ENCODE measurements at regions not wholly inside any gene's neighbourhood (a gene's known extent, or its start where the extent isn't known, plus 50 kb on each side); places are given as distances from the start of the nearest gene placed in this dataset.
"Not testable (repeated sequence)": the region's sequence is repeated elsewhere in the genome, so short reads cannot be mapped to it uniquely, and the experiment has no call there.

DNA sequence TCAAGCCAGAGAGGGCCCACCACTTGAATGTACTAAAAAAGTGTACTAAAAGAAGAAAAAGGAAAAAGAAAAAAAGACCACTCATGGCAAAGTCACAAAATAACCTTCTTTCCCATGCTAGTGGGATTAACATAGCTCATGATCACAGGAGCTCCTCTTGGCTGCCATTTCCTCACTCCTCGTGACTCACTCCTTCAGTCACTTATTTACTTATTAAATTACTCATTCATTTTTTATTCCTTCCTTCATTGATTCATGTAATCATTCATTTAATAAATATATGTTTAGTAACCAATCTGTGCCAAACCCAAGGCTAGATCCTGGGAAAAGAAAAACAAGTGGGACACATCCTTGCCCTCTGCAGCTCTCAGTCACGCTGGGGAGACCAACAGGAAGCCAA, 300.5 kb downstream of the INSIG2 start:
- no peak for DNase-seq (ENCODE audit: low spot score)

DNA sequence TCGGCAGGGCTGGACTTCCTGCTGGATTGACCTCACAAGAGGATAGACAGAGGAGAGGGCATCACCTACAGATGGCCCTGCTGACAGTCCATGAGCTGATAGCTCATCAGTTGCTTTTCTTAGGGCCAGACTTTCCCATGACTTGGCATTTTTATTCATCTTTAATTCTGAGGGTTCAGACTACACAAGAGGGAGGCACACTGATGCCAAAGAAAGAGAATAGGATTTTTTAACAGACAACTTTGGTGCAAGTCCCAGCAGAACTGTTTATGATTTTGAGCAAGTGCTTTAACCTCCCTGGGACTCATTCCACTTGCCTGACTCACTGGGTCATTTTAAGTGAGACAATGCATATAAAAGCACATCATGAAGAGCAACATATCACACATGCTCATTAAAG, 299.2 kb downstream of the INSIG2 start:
- no peak for DNase-seq (ENCODE audit: low spot score)

DNA sequence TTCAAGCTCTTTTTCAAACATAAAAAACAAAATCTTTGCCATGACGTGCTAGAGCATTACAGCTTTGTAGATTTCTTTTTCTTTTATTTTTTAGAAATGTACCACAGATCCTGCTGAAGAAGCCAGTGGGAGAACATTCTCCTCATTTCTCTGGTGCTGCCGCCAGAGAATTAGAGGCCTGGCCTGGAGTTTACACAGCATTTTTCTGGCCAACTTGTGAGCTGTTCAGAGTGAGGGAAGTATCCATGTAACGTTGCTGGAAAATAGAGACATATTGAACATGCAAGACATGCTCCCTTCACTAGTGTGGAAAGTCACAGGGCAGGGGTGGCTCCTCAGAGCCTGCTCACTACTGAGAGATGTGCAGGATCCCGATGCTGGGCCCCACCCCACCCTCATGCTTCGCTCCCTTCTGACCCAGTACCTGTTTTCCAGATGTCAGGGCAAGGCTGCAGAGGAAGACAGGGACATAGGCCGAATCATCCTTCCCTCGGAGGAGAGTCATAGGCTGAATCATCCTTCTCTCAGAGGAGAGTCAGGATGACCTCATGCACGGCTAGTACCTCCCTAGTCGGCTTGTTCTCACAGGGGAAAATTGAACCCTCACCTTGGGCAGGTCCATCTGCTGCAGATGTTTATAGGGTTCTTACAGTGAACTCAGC, 298.5 kb downstream of the INSIG2 start:
- DNase-seq (ENCODE audit: low spot score), result no peak

DNA sequence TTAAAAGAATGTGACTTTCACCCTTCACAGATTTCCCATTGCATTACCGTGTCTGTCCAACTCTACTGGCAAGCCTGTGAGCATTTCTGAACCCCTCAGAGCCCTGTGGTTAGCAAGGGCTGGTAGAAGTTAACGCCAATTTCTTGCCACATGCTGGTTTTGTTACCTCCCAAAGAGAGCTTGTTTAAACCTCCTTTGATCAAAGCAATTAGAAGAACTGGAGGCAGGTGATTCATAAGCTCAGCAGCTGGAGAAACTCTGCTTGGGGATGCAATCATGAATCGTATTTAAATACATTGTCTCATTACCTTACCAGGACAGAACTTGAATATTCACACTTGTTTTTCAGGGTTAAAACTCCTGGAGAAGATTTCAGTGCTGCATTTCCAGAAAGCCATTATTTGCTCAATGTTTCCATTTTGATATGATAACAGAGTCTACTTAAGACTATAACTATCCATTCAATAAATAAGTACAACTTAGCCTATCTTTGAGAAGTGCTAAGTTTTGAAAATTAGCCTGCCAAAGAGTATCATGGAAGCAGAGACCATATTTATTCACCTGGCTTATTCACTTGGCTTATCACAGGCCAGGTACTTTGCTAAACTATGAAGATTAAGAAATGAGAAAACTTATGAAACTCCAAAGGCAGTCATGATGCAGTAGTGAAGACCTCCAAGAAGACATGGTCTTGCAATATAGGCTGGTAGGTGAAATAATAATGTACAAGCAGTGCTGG, 292.8 kb downstream of the INSIG2 start:
- no peak for DNase-seq (ENCODE audit: low spot score)

DNA sequence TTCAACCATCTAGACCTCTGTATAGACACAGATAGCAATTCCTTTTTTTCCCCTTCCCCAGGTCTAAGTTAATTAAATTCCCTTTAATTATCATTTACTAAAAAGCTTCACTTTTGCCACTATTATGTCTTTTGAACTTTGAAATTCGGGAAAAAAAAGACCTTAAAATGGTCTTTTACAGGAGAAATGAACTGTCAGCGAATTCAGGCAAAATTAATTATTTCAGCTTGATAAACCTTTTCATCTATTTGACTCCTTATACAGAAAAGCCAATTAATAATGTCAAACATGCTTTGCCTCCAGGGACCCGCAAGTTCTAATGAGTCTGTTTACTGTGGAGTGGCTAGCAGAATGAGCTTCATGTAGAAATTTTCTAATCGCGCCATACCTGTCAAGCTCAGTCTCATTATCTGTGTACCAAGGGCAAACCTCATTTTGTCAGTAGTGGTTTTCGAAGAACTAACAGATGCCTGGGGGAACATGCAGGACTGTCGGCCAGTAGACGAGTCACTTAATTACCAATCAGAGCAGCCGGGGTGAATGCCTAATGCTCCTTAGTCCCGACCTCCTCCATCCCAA, 287.7 kb downstream of the INSIG2 start:
- no peak for DNase-seq (ENCODE audit: low spot score)

DNA sequence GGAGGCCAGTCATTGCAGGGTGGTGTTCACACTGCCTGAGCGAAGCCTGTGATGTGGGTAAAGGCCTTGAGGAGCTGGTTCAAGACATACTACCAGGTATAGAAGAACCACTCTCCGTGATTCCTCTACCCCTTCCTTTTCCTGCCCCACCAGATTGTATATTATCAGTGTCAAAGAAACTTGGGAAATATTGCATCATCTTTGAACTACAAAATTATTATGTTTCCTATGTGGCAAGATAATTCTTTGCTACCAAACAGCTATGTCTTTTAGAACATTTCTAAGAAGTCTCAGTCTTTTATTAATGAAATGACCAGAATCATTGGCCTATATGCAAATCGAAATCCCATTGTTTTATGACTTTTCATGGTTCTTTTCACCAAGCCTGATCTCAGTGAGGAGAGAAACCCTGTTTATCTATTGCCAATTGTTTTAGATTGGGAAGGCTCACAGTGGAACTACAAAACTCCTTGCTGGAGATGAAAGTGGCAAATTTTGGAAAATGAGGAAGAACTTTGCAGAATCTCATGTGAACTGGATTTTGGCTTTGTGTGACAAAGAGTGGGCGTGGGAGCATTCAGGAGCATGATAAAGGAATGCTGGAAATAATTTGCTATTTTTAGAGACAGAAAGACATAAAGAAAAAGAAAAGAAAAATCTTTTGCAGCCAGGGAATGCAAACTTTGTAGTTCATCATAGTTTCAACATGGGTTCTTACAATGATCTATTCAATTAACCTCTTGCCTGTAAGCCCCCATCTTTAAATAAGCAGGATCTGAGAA, 286.9 kb downstream of the INSIG2 start:
- no peak for DNase-seq (ENCODE audit: low spot score)

DNA sequence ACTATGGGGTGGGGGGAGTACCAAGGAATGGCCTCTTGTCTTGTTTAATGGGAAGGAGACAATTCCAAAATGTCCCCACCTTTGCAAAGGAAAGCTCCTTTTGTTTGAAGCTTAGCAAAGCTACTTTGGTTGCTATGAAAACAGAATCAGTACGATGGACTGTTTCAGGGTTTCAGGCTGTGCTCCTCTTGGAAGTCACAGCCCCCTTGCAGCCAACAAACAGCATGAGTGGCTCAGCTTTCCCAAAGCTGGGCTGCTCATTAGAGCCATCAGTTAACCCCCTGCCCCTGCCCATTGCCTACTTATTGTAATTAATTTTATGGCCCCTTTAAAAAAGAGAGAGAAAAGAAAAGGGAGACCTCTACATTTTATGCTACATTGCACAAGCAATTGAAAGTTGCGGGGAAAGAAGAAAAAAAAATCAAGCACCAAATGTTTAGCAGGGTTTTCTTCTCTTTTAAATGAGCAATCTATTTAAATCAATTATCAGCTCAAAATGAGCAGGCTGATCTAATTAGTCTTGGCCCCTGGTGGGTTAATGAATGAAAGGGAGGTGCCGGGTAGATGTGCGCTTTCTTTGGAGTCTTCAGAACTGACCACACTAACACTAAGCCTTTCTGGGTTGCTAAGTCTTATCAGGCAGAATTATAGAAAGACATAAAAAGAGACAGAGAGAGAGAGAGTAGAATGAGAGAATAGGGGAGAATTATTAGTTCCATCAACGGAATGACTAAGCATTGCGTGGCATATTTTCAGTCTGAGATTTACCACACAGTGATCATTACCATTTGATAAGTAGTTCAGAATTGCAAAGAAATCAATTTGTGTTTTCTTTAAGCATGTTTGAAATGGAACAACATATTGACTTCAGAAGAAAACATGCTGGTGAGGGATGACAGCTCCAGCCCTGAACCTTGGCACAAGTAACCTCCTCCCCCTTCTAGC, 284.9 kb downstream of the INSIG2 start:
- DNase-seq (ENCODE audit: low spot score), result no peak

DNA sequence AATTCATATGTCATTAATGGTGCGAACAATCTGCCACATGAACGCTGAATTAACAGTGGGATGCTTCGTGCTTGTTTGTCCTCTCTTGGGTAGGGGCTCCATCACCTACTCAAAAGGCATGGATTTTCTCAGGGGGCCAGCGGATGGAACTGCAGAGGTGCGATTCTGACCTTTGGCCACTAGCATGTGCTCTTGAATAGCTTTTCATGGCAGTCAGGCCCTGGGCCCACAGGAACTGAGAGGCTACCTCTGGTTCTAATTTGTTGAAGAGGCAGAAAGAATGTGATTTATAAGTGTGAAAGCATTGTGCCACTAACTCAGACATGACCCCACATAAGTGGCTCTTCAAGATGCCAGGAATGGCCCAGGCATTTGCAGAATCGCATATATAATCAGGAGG, 283.2 kb downstream of the INSIG2 start:
- peak; percentile 7 for DNase-seq (ENCODE audit: low spot score)

DNA sequence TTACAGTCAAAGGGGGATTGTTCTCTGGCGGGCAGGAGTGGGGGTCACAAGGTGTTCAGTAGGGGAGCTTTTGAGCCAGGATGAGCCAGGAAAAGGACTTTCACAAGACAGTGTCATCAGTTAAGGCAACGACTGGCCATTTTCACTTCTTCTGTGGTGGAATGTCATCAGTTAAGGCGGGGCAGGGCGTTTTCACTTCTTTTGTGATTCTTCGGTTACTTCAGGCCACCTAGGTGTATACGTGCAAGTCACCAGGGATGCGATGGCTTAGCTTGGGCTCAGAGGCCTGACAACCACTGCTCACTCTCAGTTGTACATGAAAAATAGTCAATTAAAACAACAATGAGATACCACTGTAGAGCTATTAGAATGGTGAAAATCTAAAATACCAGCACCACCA, 281.2 kb downstream of the INSIG2 start:
- not testable (repeated sequence) for DNase-seq (ENCODE audit: low spot score)

DNA sequence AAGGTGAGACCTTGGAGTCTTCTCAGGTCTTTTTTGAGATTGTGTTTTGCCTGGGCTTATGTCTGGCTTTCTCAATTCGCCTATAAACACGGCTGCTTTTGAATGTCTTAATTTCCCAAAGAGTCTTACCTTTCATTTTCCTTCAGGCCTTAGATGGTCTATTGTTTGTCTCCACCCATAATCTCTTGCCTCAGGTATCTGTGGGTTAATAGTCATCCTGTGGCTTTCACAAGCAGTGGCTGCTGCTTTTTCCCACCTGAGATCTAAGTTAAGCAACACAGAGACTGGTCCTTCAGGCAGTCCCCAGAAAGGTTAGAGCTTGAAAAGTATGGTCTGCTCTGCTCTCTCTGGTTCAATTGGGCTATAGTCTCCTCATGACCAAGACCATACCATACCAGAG, 275.3 kb downstream of the INSIG2 start:
- DNase-seq (ENCODE audit: low spot score), result no peak

DNA sequence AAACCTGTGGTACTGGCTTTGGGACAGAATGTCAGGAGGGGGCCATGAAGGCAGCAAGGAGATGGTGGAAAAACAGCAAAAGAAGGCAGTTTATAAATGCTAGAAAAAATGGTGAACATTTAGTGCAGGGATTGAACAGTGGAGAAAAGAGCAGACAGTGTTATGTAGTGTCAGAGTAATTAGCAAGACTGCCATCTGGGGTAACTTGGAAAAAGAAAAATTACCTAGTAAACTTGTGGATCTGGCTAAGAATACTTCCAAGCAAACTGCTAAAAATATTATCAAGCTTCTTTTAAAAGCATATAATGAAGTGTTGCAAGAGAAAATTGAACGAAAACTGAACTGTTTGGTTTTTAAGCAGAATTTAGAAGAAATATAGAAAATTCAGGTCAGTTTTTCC, 267.8 kb downstream of the INSIG2 start:
- no peak for DNase-seq (ENCODE audit: low spot score)

DNA sequence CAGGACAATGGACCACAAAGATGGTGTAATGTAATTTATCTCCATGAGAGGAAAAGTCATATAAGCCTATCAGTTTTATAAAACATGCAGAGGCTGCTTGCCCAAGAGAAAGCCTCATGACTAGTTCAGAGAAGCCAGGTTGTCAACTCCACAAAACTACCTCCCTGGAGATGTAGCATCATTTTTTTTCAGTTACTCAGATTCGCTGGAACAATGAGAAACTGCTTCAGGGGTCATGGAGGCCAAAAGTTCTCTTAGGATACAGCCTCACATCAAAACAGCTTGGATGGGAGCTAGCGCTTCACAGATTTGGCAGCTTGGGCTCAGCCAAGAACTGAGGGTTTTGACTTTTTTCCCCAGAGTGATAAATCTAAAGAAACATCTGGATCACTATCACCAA, 263.5 kb downstream of the INSIG2 start:
- DNase-seq (ENCODE audit: low spot score), result no peak

DNA sequence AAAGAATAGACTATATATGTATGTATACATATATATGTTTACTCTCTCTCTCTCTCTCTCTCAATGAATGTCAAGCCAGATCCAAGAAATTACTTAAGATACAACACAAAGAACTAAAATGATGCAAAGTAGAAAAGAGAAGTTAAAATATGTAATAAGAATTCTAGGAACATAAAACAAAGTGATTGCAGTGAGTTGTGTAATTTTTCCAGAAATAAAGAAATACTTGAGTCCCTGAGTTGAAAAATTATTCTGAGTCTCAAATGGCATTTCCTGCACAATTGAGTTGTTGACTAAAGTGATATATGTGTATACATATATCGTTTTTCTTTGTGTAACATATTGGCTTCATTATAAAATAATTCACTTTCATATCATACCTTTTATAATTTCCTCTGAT, 262.4 kb downstream of the INSIG2 start:
- no peak for DNase-seq (ENCODE audit: low spot score)

DNA sequence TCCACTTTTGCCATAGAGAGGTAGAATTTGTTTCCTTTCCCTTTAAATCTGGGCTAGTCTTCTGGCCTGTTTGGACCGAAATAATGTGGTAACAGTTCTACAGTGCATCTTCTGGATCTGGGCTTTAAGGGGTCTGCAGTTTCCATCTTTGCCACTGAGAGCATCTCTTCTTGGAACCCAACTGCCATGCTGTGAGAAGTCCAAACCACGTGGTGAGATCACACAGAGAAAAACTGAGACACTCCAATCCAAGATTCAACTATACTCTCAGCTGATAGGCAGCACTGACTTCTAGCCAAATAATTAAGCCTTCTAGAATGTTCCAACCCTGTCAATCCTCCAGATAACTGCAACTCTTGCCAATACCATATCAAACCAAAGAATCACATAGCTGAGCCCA, 261.1 kb downstream of the INSIG2 start:
- DNase-seq (ENCODE audit: low spot score), result no peak

DNA sequence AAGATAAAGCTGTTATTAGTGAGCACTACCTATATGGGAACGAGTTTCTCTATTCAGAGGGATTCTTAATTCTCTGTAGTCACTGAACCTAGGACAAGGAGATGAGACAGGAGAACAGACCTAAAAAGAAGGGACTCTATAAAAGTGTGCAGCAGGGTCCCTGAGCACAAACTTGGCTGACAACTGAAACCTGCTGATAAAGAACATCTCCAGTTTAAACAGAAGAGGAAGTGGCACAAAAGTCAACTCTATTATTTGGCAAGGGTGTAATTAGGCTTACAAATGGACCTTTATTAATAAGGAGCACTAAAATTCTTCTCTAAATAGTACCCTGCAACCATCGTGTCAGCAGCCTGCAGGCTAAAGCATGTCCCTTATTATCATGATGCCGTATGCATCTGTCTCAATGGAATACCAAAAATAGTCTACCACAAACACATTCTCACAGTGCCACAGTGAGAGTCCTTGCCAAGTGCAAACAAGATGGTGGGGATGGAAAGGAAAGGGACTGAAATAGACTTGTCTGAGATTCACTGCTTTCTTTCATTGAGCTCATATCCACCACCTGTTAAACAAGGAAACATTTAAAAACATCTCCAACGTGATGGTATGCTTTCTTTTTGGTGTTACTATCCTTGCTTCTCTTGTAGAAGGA, 260.2 kb downstream of the INSIG2 start:
- no peak for DNase-seq (ENCODE audit: low spot score)

DNA sequence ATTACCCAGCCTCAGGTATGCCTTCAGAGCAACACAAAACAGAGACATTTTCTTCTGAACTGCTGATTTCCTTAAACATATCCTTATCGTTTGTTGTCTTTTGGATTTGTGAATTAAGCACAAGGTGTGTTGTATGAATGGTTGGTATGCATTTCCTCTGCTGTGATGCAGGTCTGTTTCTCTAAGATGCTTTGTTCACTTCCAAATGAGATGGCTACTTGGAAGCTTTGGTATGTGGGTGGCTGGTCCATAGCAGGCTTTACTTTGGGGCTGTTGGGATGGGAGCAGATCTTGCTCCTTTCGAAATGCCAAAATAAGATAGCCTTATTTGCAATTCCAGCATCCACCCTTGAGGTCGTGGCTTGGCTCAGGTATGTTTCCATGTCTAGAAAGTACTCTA, 257.2 kb downstream of the INSIG2 start:
- no peak for DNase-seq (ENCODE audit: low spot score)

DNA sequence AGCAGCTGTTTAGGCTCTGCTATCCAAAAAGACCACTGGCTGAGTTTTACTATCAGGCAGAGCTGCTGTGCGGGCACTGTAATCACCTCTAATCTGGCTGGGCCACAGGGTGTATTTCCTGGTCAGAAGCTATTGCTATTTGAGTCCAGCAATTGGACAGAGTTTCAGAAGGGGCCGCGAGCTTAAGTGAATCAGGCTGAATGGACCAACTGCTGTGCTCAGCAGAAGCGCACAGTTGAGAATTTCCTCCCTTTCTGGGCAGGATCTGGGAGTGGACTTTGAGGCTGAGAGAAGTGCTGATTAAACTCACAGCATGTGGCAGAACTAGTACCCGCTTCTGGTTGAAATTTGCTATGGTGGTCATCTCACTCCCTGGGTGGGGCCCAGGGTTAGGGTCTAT, 251.8 kb downstream of the INSIG2 start:
- no peak for DNase-seq (ENCODE audit: low spot score)

DNA sequence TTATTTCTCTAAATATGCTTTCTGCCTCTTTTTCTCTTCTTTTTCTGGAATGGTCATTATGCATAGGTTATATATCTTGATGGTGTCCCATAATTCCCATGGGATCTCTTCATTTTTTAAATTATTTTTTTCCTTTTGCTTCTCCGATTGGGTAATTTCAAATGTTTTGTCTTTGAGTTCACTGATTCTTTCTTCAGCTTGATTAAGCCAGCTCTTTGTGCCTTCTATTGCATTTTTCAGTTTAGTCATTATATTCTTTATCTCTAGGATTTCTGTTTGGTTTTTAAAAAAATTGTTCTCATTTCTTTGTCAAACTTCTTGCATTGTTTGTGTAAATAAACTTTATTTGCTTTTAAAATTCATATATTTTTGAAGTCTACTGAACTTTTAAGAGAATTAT, 251.1 kb downstream of the INSIG2 start:
- no peak for DNase-seq (ENCODE audit: low spot score)

DNA sequence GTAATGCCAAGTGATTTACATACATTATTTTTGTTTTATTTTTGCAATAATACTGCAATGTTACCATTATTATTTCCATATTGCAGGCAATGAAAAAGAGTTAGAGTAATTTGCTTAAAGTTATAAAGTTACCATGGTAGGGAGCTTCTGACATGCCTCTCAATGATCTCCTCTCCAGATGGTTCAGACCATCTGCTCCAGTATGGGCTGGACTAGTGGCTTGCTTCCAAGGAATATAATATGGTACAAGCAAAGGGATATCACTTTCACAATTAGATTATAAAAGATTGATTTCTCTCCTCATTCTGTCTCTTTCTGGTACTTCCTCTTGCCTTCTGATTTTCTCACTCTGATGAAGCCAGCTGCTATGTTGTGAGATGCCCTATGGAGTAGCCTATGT, 245.4 kb downstream of the INSIG2 start:
- no peak for DNase-seq (ENCODE audit: low spot score)

DNA sequence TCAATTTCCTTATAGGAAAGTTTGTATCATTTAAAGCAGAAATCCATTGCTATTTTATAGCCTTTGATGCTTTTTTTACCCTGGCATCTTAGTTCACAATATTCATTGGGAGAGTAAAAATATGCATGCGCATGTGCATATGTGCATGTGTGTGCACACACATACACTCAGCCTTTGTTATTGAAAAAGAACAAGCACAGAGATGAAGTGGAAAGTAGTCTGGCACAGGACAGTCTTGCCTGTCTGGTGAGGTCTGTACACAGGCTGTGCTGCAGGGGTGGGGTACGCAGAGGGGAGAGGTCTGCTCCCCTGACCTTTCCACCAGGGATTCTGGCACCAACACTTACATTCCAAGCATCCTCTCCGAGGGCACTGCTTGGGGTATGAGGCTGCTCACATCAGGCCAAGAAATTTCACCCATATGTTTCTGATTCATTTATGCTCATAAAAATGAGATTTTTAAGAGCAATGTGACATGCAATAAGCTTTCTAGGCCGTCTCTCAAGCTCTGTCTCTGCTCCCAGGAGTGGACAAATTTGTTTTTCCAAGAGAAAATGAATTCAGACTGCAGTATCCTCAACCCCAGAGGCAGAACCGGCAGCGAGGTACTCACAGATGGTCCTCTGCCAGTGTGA, 237.2 kb downstream of the INSIG2 start:
- DNase-seq (ENCODE audit: low spot score), result no peak

DNA sequence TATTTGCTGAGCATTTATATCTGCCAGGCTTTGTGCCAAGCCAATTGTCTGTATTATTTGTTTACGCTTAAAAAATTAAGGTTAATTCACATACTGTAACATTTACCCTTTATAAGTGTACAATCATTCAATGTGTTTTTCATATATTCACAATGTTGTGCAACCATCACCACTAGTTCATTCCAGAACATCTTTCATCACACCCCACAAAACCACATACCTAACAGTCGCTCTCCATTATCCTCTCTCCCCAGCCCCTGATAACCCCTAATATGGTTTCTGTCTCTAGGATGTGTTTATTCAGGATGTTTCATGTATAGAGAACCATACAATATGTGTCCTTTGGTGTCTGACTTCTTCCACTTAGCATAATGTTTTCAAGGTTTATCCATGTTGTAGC, 234.1 kb downstream of the INSIG2 start:
- DNase-seq (ENCODE audit: low spot score), result no peak
